Endothelial cell of umbilical vein (primary cell): ENCODE measurements at regions not wholly inside any gene's neighbourhood (a gene's known extent, or its start where the extent isn't known, plus 50 kb on each side); places are given as distances from the start of the nearest gene placed in this dataset.

Source experiments
- BruUV-seq: library from RNA; stranded (reverse); fragments of 400-500 nt; replicated peaks from 2 replicates; lab custom pipeline; 2021; lab: Mats Ljungman, UMichigan
- CTCF ChIA-PET: fragments of 300-600, 350-600 bp; sonication (Branson Sonifier 250); formaldehyde crosslinking; loops from one replicate; lab custom pipeline; 2021; ENCODE audit warnings: antibody characterized with exemption, inconsistent platforms; lab: Charles Lee
- POLR2A ChIA-PET: fragments of 300-600, 350-600 bp; sonication (Branson Sonifier 250); formaldehyde crosslinking; loops from one replicate; lab custom pipeline; 2021; ENCODE audit warnings: antibody characterized with exemption, inconsistent platforms; lab: Charles Lee
- DNase-seq: peaks from one replicate; pipeline ENCODE4 v3.0.0-alpha.2; 2011; ENCODE audit warnings: low read depth, low spot score
- FAIRE-seq: peaks from 2 replicates; lab custom pipeline; 2011; peaks lifted over from hg19 to GRCh38; lab: Jason Lieb, UNC
- H2AFZ ChIP-seq: 2 replicates; pipeline ENCODE4 v1.6.0; 2012; ENCODE audit warnings: low read depth, low read length, control low read depth, inconsistent platforms
- H3K27ac ChIP-seq: 2 replicates; pipeline ENCODE4 v1.5.1; 2011; ENCODE audit warnings: low read depth, mild to moderate bottlenecking, control low read depth, low read length, moderate library complexity; ENCODE audit not compliant: insufficient read depth
- H3K27me3 ChIP-seq, 2 experiments: 2 replicates each; pipeline versions ENCODE4 v1.6.0 to v1.6.1; 2011; ENCODE audit warnings: low read length in 2 of 2, mixed read lengths in 1 of 2; ENCODE audit not compliant: control insufficient read depth in 2 of 2, insufficient read depth in 2 of 2
- H3K36me3 ChIP-seq, 2 experiments: 2 replicates in 1 of 2; 3 replicates in 1 of 2; pipeline ENCODE4 v1.5.1; 2011; ENCODE audit warnings: low read length in 2 of 2, mild to moderate bottlenecking in 1 of 2, moderate library complexity in 1 of 2; ENCODE audit not compliant: control insufficient read depth in 2 of 2, insufficient read depth in 2 of 2; ENCODE audit errors: extremely low read depth in 1 of 2
- H3K4me1 ChIP-seq: 3 replicates; pipeline ENCODE4 v1.5.1; 2011; ENCODE audit warnings: mild to moderate bottlenecking, low read length; ENCODE audit not compliant: control insufficient read depth, insufficient read depth; ENCODE audit errors: extremely low read depth
- H3K4me2 ChIP-seq: 2 replicates; pipeline ENCODE4 v1.6.1; 2011; ENCODE audit warnings: low read length, control low read depth, mixed read lengths; ENCODE audit not compliant: insufficient read depth
- H3K4me3 ChIP-seq, 3 experiments: fragments of 200-600 bp in 1 of 3; sonication (generic), shearing (Covaris generic) in 1 of 3; replicated peaks in 1 of 3; 2 replicates each; pipeline ENCODE4 v1.5.1; 2011 to 2016; ENCODE audit warnings: control low read depth in 3 of 3, low read length in 3 of 3, mild to moderate bottlenecking in 2 of 3, inconsistent platforms in 1 of 3, low read depth in 1 of 3, moderate library complexity in 1 of 3; ENCODE audit not compliant: insufficient read depth in 1 of 3
- H3K79me2 ChIP-seq: 2 replicates; pipeline ENCODE4 v1.6.0; 2012; ENCODE audit warnings: low read length, inconsistent platforms; ENCODE audit not compliant: control insufficient read depth, insufficient read depth
- H3K9ac ChIP-seq: replicated peaks from 2 replicates; pipeline ENCODE3; 2011; ENCODE audit warnings: low read length, control low read depth; ENCODE audit not compliant: insufficient read depth; ENCODE audit errors: extremely low read depth
- H3K9me1 ChIP-seq: replicated peaks from 3 replicates; pipeline ENCODE4 v1.6.0; 2011; ENCODE audit warnings: mild to moderate bottlenecking, low read length; ENCODE audit not compliant: control insufficient read depth, insufficient read depth; ENCODE audit errors: extremely low read depth
- H3K9me3 ChIP-seq: replicated peaks from 2 replicates; pipeline ENCODE4 v1.5.1; 2012; ENCODE audit warnings: low read length, inconsistent platforms; ENCODE audit not compliant: control insufficient read depth, insufficient read depth
- H4K20me1 ChIP-seq: replicated peaks from 2 replicates; pipeline ENCODE3; 2011; ENCODE audit warnings: mild to moderate bottlenecking, low read length; ENCODE audit not compliant: control insufficient read depth, insufficient read depth; ENCODE audit errors: extremely low read depth
- EZH2 ChIP-seq: IDR thresholded peaks from 2 replicates; pipeline ENCODE4 v1.6.1; 2012; ENCODE audit warnings: borderline replicate concordance, low read depth, mild to moderate bottlenecking, moderate library complexity, low read length, inconsistent platforms; ENCODE audit not compliant: severe bottlenecking
- FOS ChIP-seq: IDR thresholded peaks from 2 replicates; pipeline ENCODE4 v1.6.1; 2011; ENCODE audit warnings: mild to moderate bottlenecking, low read length, moderate library complexity, borderline replicate concordance; ENCODE audit not compliant: insufficient read depth
- GATA2 ChIP-seq: IDR thresholded peaks from 2 replicates; pipeline ENCODE4 v1.7.0; 2011; ENCODE audit warnings: low read depth, mild to moderate bottlenecking, moderate library complexity, mixed read lengths, low read length; ENCODE audit not compliant: insufficient read length, insufficient read depth
- JUN ChIP-seq: IDR thresholded peaks from 2 replicates; pipeline ENCODE4 v1.6.1; 2011; ENCODE audit warnings: borderline replicate concordance, low read depth; ENCODE audit not compliant: insufficient read length, insufficient read depth
- MYC ChIP-seq: IDR thresholded peaks from one replicate; pipeline ENCODE4 v1.6.1; 2011; ENCODE audit warnings: mild to moderate bottlenecking, low read depth, low read length
- POLR2A ChIP-seq: IDR thresholded peaks from 2 replicates; pipeline ENCODE4 v1.6.1; 2012; ENCODE audit warnings: low read depth, mild to moderate bottlenecking, control low read depth, low read length
- POLR2AphosphoS5 ChIP-seq: IDR thresholded peaks from 2 replicates; pipeline ENCODE4 v1.6.1; 2012; ENCODE audit warnings: low read depth, mild to moderate bottlenecking, control low read depth, low read length, moderate library complexity; ENCODE audit not compliant: insufficient read depth
- dilution Hi-C: fragments of 300-500 bp; cut with MboI; formaldehyde crosslinking; loops from one replicate; pipeline ENCODE4 v1.15.0; 2019; ENCODE audit warnings: low sequenced_read_pairs; ENCODE audit not compliant: extremely low pct_ligation_motif_present
- intact Hi-C: fragments of 100-400 bp; cut with micrococcal nuclease; formaldehyde crosslinking; loops from one replicate; pipeline ENCODE4 v1.10.0; 2022
- TF ChIP-seq, protein P1 (sequence below): IDR thresholded peaks from 2 replicates; pipeline ENCODE4 v1.6.1; 2011; ENCODE audit not compliant: insufficient read depth, insufficient read length
- TF ChIP-seq, protein P2 (sequence below), 2 donors: IDR thresholded peaks; 1 replicate in 1 of 2; 2 replicates in 1 of 2; pipeline ENCODE4 v1.5.1; 2011; ENCODE audit warnings: low read length in 2 of 2, mild to moderate bottlenecking in 2 of 2, moderate library complexity in 2 of 2, control low read depth in 1 of 2, inconsistent platforms in 1 of 2, low read depth in 1 of 2; ENCODE audit not compliant: insufficient read depth in 1 of 2; ENCODE audit errors: extremely low read depth in 1 of 2

- Histone ChIP-seq H3K9me3 (peaks cover 3% of the 10 kb centered on the region), H3K4me2 (no peak overlapping the region), H3K27ac (no peak overlapping the region), H3K36me3 (no peaks in the 10 kb centered on the region), H3K4me1 (no peaks in the 10 kb centered on the region), H4K20me1 (no peaks in the 10 kb centered on the region), H3K9ac (no peak overlapping the region), H3K4me3 (no peak overlapping the region), H3K79me2 (no peaks in the 10 kb centered on the region), H3K9me1 (no peaks in the 10 kb centered on the region), H3K27me3 (no peaks in the 10 kb centered on the region), H2AFZ (no peak overlapping the region)
- intact Hi-C loops (no loop called here), dilution Hi-C loops (no loop called here)
- FAIRE-seq (no peak), DNase-seq (no peak)
- ChIA-PET POLR2A (no interaction called here), CTCF (no interaction called here)
- BruUV-seq = no TSS peak
- TF ChIP-seq EZH2 (no peak), FOS (no peak), POLR2AphosphoS5 (no peak)
- TF ChIP-seq, protein P1, sequence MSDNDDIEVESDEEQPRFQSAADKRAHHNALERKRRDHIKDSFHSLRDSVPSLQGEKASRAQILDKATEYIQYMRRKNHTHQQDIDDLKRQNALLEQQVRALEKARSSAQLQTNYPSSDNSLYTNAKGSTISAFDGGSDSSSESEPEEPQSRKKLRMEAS = no peak
Observed at GRCh38 chr5:9776525-9776924, 146.4 kb upstream of the TAS2R1 start.

DNA sequence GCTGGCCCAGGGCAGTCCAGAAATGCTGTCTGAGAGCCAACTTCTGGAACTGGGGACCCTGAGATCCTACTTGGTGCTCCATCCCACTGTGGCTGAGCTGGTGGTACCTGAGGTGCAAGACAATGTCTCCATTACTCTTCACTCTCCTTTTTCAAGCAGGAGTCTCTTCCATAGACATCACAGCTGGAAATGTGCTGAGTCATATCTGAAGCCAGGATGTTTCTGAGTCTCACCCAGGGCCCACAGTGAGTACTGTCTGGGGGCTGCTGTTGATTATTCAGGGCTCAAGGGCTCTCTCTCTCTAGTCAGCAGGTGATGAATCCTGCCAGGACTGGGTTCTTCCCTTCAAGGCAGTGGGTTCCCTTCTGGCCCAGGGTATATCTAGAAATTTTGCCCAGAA, 145.2 kb upstream of the TAS2R1 start:
- no peak overlapping the region for H2AFZ ChIP-seq
- H3K36me3 ChIP-seq = no peaks in the 10 kb centered on the region
- peaks cover 3% of the 10 kb centered on the region for H3K9me3 ChIP-seq
- no peaks in the 10 kb centered on the region for H4K20me1 ChIP-seq
- no peak for TF ChIP-seq JUN
- no peak for TF ChIP-seq EZH2
- TF ChIP-seq FOS = no peak
- TF ChIP-seq, protein P1 = no peak
- no peak for TF ChIP-seq GATA2
- TF ChIP-seq POLR2AphosphoS5 = no peak
- no peak for TF ChIP-seq POLR2A
- no peak for TF ChIP-seq MYC
- TF ChIP-seq, protein P2, sequence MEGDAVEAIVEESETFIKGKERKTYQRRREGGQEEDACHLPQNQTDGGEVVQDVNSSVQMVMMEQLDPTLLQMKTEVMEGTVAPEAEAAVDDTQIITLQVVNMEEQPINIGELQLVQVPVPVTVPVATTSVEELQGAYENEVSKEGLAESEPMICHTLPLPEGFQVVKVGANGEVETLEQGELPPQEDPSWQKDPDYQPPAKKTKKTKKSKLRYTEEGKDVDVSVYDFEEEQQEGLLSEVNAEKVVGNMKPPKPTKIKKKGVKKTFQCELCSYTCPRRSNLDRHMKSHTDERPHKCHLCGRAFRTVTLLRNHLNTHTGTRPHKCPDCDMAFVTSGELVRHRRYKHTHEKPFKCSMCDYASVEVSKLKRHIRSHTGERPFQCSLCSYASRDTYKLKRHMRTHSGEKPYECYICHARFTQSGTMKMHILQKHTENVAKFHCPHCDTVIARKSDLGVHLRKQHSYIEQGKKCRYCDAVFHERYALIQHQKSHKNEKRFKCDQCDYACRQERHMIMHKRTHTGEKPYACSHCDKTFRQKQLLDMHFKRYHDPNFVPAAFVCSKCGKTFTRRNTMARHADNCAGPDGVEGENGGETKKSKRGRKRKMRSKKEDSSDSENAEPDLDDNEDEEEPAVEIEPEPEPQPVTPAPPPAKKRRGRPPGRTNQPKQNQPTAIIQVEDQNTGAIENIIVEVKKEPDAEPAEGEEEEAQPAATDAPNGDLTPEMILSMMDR (IDR thresholded peaks at IDR 0.05; ENCODE audit: extremely low read depth in 1 of 2, insufficient read depth in 1 of 2, low read depth in 1 of 2, low read length in 2 of 2) = no peak
- H3K4me2 ChIP-seq = no peak overlapping the region
- no peaks in the 10 kb centered on the region for H3K4me1 ChIP-seq
- H3K27me3 ChIP-seq = no peaks in the 10 kb centered on the region
- ChIA-PET CTCF (no interaction called here), POLR2A (no interaction called here)
- dilution Hi-C loops (no loop called here), intact Hi-C loops (no loop called here)
- no peaks in the 10 kb centered on the region for H3K9me1 ChIP-seq
- no peak overlapping the region for H3K27ac ChIP-seq
- BruUV-seq = no TSS peak
- no peak overlapping the region for H3K9ac ChIP-seq
- DNase-seq (no peak), FAIRE-seq (no peak)
- H3K4me3 ChIP-seq = no peak overlapping the region
- H3K79me2 ChIP-seq = no peaks in the 10 kb centered on the region
